ENCODE measurements at regions not wholly inside any gene's neighbourhood (a gene's known extent, or its start where the extent isn't known, plus 50 kb on each side); places are given as distances from the start of the nearest gene placed in this dataset.

GRCh38 chr5:15995341-15996052 is 184.1 kb downstream of the MARCHF11 start:
- H2BK120ac ChIP-seq (ENCODE audit: low read depth, low read length), result no peak overlapping the region
- no peak overlapping the region for H3K4me2 ChIP-seq (ENCODE audit: low read length)
- no peaks in the 10 kb centered on the region for H3K4me1 ChIP-seq (ENCODE audit: control insufficient read depth, low read depth, low read length)
- peak; percentile 68 for DNase-seq
- no peak overlapping the region for H3K4me3 ChIP-seq (ENCODE audit: low read length)
- no peak overlapping the region for H3K18ac ChIP-seq (ENCODE audit: low read length)
- no CpG with 5 or more reads among the region's 2 CpGs for WGBS (ENCODE audit: extremely low coverage, insufficient coverage, low lambda C conversion rate)
- no peak overlapping the region for H3K4ac ChIP-seq (ENCODE audit: low read depth, low read length)
- H3K27ac ChIP-seq (ENCODE audit: low read depth, low read length), result no peak overlapping the region
- no peak overlapping the region for H3K56ac ChIP-seq (ENCODE audit: low read length)
- no peaks in the 10 kb centered on the region for H3K27me3 ChIP-seq (ENCODE audit: insufficient read depth, low read length, poor library complexity)
- no peak overlapping the region for H2AK5ac ChIP-seq (ENCODE audit: low read length)
- H2BK15ac ChIP-seq (replicated peaks; ENCODE audit: low read depth), result no peak overlapping the region
- H3K79me1 ChIP-seq (ENCODE audit: low read length), result no peaks in the 10 kb centered on the region
- no peak overlapping the region for H3K9ac ChIP-seq (ENCODE audit: low read length)
- H4K5ac ChIP-seq (ENCODE audit: low read length), result no peak overlapping the region
- no peak overlapping the region for H4K8ac ChIP-seq (ENCODE audit: low read depth, low read length)
- H3K36me3 ChIP-seq (ENCODE audit: control insufficient read depth, insufficient read depth, low read length), result no peaks in the 10 kb centered on the region
- no peak overlapping the region for H3K23ac ChIP-seq (ENCODE audit: low read length)
- H3K79me2 ChIP-seq (ENCODE audit: control insufficient read depth, insufficient read depth, low read length), result no peaks in the 10 kb centered on the region
- no peak overlapping the region for H2BK5ac ChIP-seq (ENCODE audit: low read length)

DNA sequence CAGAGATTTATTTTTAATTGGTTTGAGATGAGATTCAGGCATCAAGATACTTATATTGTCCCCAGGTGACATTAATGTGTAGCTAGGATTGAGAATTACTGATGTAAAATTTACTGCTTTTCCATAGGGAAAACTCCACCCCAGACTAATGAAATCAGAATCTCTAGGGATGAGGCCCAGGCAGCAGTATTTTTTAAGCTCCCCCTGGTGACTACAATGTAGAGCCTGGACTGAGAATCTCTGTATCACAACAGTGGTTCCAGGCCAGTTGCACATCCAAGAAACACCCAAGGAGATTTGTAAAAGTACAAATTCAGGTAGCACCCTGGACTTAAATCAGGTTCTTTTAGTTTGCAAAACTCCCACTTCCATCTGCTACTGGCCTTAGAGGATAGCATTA is 185.7 kb downstream of the MARCHF11 start:
- Histone ChIP-seq H3K4me3 (ENCODE audit: low read length) (no peak overlapping the region), H3K79me1 (ENCODE audit: low read length) (no peaks in the 10 kb centered on the region), H4K8ac (ENCODE audit: low read depth, low read length) (no peak overlapping the region), H3K27ac (ENCODE audit: low read depth, low read length) (no peak overlapping the region), H3K18ac (ENCODE audit: low read length) (no peak overlapping the region), H3K56ac (ENCODE audit: low read length) (no peak overlapping the region), H2BK5ac (ENCODE audit: low read length) (no peak overlapping the region), H3K9ac (ENCODE audit: low read length) (no peak overlapping the region), H2BK120ac (ENCODE audit: low read depth, low read length) (no peak overlapping the region), H3K4me2 (ENCODE audit: low read length) (no peak overlapping the region), H3K36me3 (ENCODE audit: control insufficient read depth, insufficient read depth, low read length) (no peaks in the 10 kb centered on the region), H3K27me3 (ENCODE audit: insufficient read depth, low read length, poor library complexity) (no peaks in the 10 kb centered on the region), H3K79me2 (ENCODE audit: control insufficient read depth, insufficient read depth, low read length) (no peaks in the 10 kb centered on the region), H3K4ac (ENCODE audit: low read depth, low read length) (no peak overlapping the region), H3K23ac (ENCODE audit: low read length) (no peak overlapping the region), H2AK5ac (ENCODE audit: low read length) (no peak overlapping the region), H4K5ac (ENCODE audit: low read length) (no peak overlapping the region), H2BK15ac (replicated peaks; ENCODE audit: low read depth) (no peak overlapping the region), H3K4me1 (ENCODE audit: control insufficient read depth, low read depth, low read length) (no peaks in the 10 kb centered on the region)
- DNase-seq, result peak; percentile 39

GRCh38 chr5:15993334-15993733 is 186.3 kb downstream of the MARCHF11 start:
- Histone ChIP-seq H2AK5ac (ENCODE audit: low read length) (no peak overlapping the region), H2BK5ac (ENCODE audit: low read length) (no peak overlapping the region), H4K8ac (ENCODE audit: low read depth, low read length) (no peak overlapping the region), H3K9ac (ENCODE audit: low read length) (no peak overlapping the region), H3K4me3 (ENCODE audit: low read length) (no peak overlapping the region), H2BK120ac (ENCODE audit: low read depth, low read length) (no peak overlapping the region), H3K79me2 (ENCODE audit: control insufficient read depth, insufficient read depth, low read length) (no peaks in the 10 kb centered on the region), H3K4me2 (ENCODE audit: low read length) (no peak overlapping the region), H3K4me1 (ENCODE audit: control insufficient read depth, low read depth, low read length) (no peaks in the 10 kb centered on the region), H3K4ac (ENCODE audit: low read depth, low read length) (no peak overlapping the region), H3K79me1 (ENCODE audit: low read length) (no peaks in the 10 kb centered on the region), H3K36me3 (ENCODE audit: control insufficient read depth, insufficient read depth, low read length) (no peaks in the 10 kb centered on the region), H4K5ac (ENCODE audit: low read length) (no peak overlapping the region), H3K18ac (ENCODE audit: low read length) (no peak overlapping the region), H2BK15ac (replicated peaks; ENCODE audit: low read depth) (no peak overlapping the region), H3K56ac (ENCODE audit: low read length) (no peak overlapping the region), H3K27ac (ENCODE audit: low read depth, low read length) (no peak overlapping the region), H3K27me3 (ENCODE audit: insufficient read depth, low read length, poor library complexity) (no peaks in the 10 kb centered on the region), H3K23ac (ENCODE audit: low read length) (no peak overlapping the region)
- no CpG with 5 or more reads among the region's 2 CpGs for WGBS (ENCODE audit: extremely low coverage, insufficient coverage, low lambda C conversion rate)
- no peak for DNase-seq

DNA sequence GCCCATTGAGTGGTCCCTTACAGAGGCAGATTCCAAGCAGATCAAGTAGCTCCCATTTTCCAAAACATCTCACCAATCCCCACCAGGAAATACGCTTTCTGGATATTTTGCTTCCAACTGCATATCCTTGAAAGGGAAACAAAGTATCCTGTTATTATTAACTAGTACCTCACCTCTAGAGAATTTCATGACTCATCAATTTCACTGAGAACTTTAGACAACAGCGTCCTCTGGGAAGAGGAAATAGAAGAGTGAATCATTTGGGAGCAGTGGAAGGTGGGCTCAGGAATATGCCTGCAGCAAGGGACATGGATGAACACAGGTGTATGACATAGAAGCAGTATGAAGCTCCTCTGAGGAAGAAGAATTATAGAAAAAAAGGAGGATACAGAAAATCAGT is 186.7 kb downstream of the MARCHF11 start:
- Histone ChIP-seq H3K23ac (ENCODE audit: low read length) (no peak overlapping the region), H3K4ac (ENCODE audit: low read depth, low read length) (no peak overlapping the region), H2BK5ac (ENCODE audit: low read length) (no peak overlapping the region), H3K18ac (ENCODE audit: low read length) (no peak overlapping the region), H3K79me2 (ENCODE audit: control insufficient read depth, insufficient read depth, low read length) (no peaks in the 10 kb centered on the region), H3K4me1 (ENCODE audit: control insufficient read depth, low read depth, low read length) (no peaks in the 10 kb centered on the region), H3K56ac (ENCODE audit: low read length) (no peak overlapping the region), H3K79me1 (ENCODE audit: low read length) (no peaks in the 10 kb centered on the region), H3K4me3 (ENCODE audit: low read length) (no peak overlapping the region), H3K36me3 (ENCODE audit: control insufficient read depth, insufficient read depth, low read length) (no peaks in the 10 kb centered on the region), H2AK5ac (ENCODE audit: low read length) (no peak overlapping the region), H3K9ac (ENCODE audit: low read length) (no peak overlapping the region), H4K5ac (ENCODE audit: low read length) (no peak overlapping the region), H2BK15ac (replicated peaks; ENCODE audit: low read depth) (no peak overlapping the region), H3K27ac (ENCODE audit: low read depth, low read length) (no peak overlapping the region), H3K27me3 (ENCODE audit: insufficient read depth, low read length, poor library complexity) (no peaks in the 10 kb centered on the region), H4K8ac (ENCODE audit: low read depth, low read length) (no peak overlapping the region), H3K4me2 (ENCODE audit: low read length) (no peak overlapping the region), H2BK120ac (ENCODE audit: low read depth, low read length) (no peak overlapping the region)
- no CpG with 5 or more reads among the region's 2 CpGs for WGBS (ENCODE audit: extremely low coverage, insufficient coverage, low lambda C conversion rate)
- DNase-seq, result peak; percentile 64

GRCh38 chr5:15991586-15991985 is 188.0 kb downstream of the MARCHF11 start:
- no peak overlapping the region for H4K8ac ChIP-seq (ENCODE audit: low read depth, low read length)
- no peak overlapping the region for H3K23ac ChIP-seq (ENCODE audit: low read length)
- H3K79me2 ChIP-seq (ENCODE audit: control insufficient read depth, insufficient read depth, low read length), result no peaks in the 10 kb centered on the region
- no peak overlapping the region for H3K4ac ChIP-seq (ENCODE audit: low read depth, low read length)
- H2AK5ac ChIP-seq (ENCODE audit: low read length), result no peak overlapping the region
- DNase-seq, result no peak
- H3K79me1 ChIP-seq (ENCODE audit: low read length), result no peaks in the 10 kb centered on the region
- no peak overlapping the region for H2BK15ac ChIP-seq (replicated peaks; ENCODE audit: low read depth)
- H3K36me3 ChIP-seq (ENCODE audit: control insufficient read depth, insufficient read depth, low read length), result no peaks in the 10 kb centered on the region
- no peak overlapping the region for H3K4me3 ChIP-seq (ENCODE audit: low read length)
- H2BK5ac ChIP-seq (ENCODE audit: low read length), result no peak overlapping the region
- H3K4me2 ChIP-seq (ENCODE audit: low read length), result no peak overlapping the region
- H3K27ac ChIP-seq (ENCODE audit: low read depth, low read length), result no peak overlapping the region
- no peaks in the 10 kb centered on the region for H3K27me3 ChIP-seq (ENCODE audit: insufficient read depth, low read length, poor library complexity)
- H3K4me1 ChIP-seq (ENCODE audit: control insufficient read depth, low read depth, low read length), result no peaks in the 10 kb centered on the region
- no peak overlapping the region for H3K56ac ChIP-seq (ENCODE audit: low read length)
- no peak overlapping the region for H2BK120ac ChIP-seq (ENCODE audit: low read depth, low read length)
- H3K9ac ChIP-seq (ENCODE audit: low read length), result no peak overlapping the region
- no peak overlapping the region for H3K18ac ChIP-seq (ENCODE audit: low read length)
- no peak overlapping the region for H4K5ac ChIP-seq (ENCODE audit: low read length)
